ENCODE measurements at regions not wholly inside any gene's neighbourhood (a gene's known extent, or its start where the extent isn't known, plus 50 kb on each side); places are given as distances from the start of the nearest gene placed in this dataset.
A peak's percentile ranks its signal among the peaks of the same experiment; 100 is the strongest.

DNA sequence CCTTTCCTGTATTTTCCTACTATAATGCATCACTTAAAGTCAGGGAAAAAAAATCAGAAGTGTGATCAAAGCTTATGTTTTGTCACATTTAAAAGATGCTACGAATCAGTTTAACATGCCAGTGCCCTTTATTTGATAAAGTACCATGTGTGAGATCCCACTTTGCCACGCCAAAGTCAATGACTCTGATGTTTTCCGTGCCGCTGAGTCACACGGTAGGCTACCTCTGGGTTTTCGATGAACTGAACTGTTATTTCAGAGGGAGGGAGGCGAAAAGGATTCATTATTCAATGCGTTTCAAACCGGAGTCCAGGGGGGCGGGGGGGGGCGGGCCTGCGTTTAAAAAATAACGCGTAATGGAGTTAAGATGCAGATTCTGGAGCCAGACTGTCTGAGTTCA is 203.0 kb downstream of the ABHD5 start:
- H3K27ac ChIP-seq = peak overlapping the region; percentile 65
- TF ChIP-seq, protein P1, sequence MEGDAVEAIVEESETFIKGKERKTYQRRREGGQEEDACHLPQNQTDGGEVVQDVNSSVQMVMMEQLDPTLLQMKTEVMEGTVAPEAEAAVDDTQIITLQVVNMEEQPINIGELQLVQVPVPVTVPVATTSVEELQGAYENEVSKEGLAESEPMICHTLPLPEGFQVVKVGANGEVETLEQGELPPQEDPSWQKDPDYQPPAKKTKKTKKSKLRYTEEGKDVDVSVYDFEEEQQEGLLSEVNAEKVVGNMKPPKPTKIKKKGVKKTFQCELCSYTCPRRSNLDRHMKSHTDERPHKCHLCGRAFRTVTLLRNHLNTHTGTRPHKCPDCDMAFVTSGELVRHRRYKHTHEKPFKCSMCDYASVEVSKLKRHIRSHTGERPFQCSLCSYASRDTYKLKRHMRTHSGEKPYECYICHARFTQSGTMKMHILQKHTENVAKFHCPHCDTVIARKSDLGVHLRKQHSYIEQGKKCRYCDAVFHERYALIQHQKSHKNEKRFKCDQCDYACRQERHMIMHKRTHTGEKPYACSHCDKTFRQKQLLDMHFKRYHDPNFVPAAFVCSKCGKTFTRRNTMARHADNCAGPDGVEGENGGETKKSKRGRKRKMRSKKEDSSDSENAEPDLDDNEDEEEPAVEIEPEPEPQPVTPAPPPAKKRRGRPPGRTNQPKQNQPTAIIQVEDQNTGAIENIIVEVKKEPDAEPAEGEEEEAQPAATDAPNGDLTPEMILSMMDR (conservative IDR thresholded peaks at IDR 0.05; ENCODE audit: low read depth) = no peak
- DNase-seq (ENCODE audit: low spot score) = no peak
- CTCF ChIA-PET = no interaction called here
- POLR2A ChIA-PET (ENCODE audit: low non-redundant PET) = no interaction called here

DNA sequence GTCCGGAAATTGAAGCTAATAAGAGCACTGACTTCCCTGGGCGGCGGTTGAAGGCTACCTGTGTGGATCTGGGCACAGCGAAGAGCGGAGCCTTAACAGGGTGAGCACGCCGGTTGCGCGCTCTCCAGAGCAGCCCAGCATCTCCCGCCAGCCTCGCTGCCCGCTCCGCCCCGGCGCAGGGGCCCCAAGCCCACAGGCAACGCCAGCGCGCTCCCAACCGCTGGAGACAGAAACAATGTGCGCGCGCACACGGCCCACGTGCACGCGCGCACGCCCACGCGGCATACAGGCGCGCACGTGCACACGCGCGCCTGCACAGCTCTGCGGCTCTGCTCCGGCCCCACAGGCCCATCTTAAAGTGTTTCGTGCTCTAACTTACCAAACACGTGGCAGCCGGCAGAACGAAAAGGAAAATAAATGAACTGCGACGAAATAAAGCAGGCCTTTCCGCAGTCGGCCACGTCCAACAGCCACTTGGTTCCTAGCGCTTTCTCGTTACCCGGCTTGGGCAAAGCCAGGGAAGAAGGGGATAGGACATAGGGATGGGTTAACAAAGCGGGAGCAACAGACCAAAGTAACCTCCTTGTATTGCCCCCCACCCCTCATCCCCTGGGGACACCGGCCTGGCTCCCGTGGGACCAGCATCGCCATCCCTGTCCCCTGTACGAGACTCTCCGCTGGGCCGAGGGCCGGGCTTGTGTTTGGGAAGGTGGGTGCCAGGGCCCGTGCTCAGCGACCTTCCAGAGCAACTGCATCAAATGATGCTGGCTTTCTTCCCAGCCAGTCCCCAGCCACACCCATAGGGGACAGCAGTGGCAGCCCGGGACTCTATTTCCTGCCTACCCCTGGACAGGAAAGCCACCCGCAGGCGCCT is 203.7 kb downstream of the ABHD5 start:
- POLR2A ChIA-PET (ENCODE audit: low non-redundant PET) = no interaction called here
- H3K27ac ChIP-seq = peak overlapping the region; percentile 65
- TF ChIP-seq, protein P1 (conservative IDR thresholded peaks at IDR 0.05; ENCODE audit: low read depth) = no peak
- peak; percentile 45 for DNase-seq (ENCODE audit: low spot score)
- CTCF ChIA-PET = no interaction called here

DNA sequence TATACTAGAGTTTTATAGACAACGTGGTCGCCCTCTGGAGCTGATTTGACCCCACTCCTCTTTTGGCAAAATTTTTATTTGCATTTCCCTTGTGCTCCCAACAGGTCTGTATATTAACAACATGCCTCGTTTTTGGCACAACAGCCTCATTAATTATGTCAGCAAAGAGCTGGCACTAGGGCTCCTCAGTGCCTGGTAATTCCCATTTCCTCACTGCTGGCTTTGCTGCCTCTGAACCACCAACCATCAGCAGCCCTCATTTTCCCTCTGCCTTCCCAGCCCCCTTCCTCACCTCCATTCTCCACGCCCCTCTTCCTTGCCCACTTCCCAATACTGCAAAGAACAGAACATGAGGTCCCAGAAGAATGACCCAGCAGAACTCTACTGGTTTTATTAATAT is 204.8 kb downstream of the ABHD5 start:
- H3K27ac ChIP-seq = no peak overlapping the region
- no peak for DNase-seq (ENCODE audit: low spot score)
- TF ChIP-seq, protein P1 (conservative IDR thresholded peaks at IDR 0.05; ENCODE audit: low read depth) = no peak
- CTCF ChIA-PET = interaction anchor here (0.6 kb wide), 1 partner anchor 153 kb away, joined by 4 read pairs; no protein-coding TSS in a partner anchor
- POLR2A ChIA-PET (ENCODE audit: low non-redundant PET) = no interaction called here

DNA sequence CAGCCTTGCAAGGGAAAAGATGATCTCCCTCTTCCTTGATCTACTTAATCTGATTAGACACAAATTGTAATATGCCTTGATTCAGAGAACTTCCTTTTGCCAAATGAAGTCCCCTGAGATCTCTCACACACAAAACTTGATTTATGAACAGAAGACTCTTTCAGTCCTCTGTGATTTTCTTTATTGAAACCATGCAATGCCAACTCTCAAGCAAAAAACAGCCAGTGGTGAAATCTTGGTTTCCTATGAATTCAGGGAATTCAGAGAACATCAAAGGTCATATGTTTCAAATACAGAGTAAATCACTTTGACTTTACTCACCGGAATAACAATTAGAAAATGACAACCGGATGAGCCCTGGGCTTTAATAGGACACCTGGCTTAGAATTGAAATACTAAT is 211.7 kb downstream of the ABHD5 start:
- POLR2A ChIA-PET (ENCODE audit: low non-redundant PET) = no interaction called here
- CTCF ChIA-PET = no interaction called here

DNA sequence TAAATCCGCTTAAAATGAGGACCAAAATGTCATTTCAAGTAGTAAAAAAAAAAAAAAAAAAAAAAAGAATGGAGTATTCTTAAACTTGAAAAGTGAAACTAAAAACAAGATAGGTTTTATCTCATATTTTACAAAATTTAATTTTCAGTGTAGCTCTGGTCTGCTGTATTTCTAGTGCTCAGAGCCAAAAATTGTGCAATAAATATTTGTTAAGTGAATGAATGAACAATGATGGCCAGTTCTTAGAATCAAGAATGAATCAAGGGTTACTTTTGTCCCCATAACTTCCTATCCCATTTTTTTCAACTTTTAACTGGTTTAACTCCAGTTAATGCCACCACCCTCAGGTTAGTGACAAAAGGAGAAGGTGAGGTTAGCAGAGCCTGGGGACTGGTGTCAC is 214.4 kb downstream of the ABHD5 start:
- CTCF ChIA-PET = interaction anchor here (0.7 kb wide), 1 partner anchor 262 kb away, joined by 4 read pairs; no protein-coding TSS in a partner anchor
- no peak overlapping the region for H3K27ac ChIP-seq
- no peak for DNase-seq (ENCODE audit: low spot score)
- POLR2A ChIA-PET (ENCODE audit: low non-redundant PET) = no interaction called here
- TF ChIP-seq, protein P1 (conservative IDR thresholded peaks at IDR 0.05; ENCODE audit: low read depth) = no peak

More for the DNA sequence above, 211.7 kb downstream of the ABHD5 start:
- DNase-seq (ENCODE audit: low spot score) = no peak
- H3K27ac ChIP-seq = no peak overlapping the region
- TF ChIP-seq, protein P1 (conservative IDR thresholded peaks at IDR 0.05; ENCODE audit: low read depth) = no peak

DNA sequence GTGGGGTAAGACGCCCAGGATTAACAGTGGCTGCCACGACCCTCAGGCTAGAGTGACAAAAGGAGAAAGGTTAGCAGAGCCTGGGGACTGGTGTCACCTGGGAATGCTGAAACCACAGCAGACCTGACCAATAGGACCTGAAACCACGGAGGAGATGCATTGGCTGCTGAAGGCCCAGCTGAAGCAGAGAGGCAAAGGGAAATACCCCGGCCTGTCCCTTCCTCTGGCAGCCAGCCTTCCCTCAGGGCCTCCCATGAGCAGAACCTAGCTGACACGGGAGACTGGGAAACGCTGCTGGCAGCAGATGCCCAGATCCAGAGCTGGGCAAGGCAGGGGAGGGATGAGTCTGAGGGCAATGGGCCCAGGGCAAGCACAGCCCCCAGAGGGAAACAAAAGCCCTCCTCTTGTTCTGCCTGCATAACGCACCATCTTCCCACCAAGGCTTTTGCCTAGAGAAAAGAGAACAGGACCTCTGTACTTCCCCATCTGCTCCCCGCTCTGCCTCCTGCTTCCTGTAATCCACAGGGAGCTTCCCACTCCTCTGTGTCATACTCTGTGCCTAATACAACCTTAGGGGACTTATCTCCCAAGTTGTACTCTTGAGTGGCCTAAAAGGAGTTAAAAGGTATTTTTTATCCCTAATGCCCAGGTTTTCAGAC is 216.2 kb downstream of the ABHD5 start:
- ChIA-PET POLR2A (ENCODE audit: low non-redundant PET) (no interaction called here), CTCF (interaction anchor here (0.6 kb wide), 1 partner anchor 51 kb away, joined by 3 read pairs; no protein-coding TSS in a partner anchor)
- DNase-seq (ENCODE audit: low spot score) = no peak
- TF ChIP-seq, protein P1 (conservative IDR thresholded peaks at IDR 0.05; ENCODE audit: low read depth) = no peak
- no peak overlapping the region for H3K27ac ChIP-seq

All from RWPE1 (cell line).